HG03175 (cell line): ENCODE measurements at regions not wholly inside any gene's neighbourhood (a gene's known extent, or its start where the extent isn't known, plus 50 kb on each side); places are given as distances from the start of the nearest gene placed in this dataset.

Experiments used
- ATAC-seq: cut with Tn5 transposase; IDR thresholded peaks from one replicate; pipeline ENCODE4 v1.9.1; 2021; ENCODE audit warnings: mild to moderate bottlenecking, moderate library complexity; ENCODE audit not compliant: unreplicated experiment

GRCh38 chr14:58697930-58698642 lies 60.3 kb downstream of the DACT1 start:
- ATAC-seq: no peak

- ATAC-seq: no peak
These were observed 62.0 kb downstream of the DACT1 start for GRCh38 chr14:58699681-58700205.

- no peak for ATAC-seq
These were observed 63.4 kb downstream of the DACT1 start for GRCh38 chr14:58701156-58701555.

GRCh38 chr14:58701604-58702003 lies 63.8 kb downstream of the DACT1 start:
- no peak for ATAC-seq

DNA sequence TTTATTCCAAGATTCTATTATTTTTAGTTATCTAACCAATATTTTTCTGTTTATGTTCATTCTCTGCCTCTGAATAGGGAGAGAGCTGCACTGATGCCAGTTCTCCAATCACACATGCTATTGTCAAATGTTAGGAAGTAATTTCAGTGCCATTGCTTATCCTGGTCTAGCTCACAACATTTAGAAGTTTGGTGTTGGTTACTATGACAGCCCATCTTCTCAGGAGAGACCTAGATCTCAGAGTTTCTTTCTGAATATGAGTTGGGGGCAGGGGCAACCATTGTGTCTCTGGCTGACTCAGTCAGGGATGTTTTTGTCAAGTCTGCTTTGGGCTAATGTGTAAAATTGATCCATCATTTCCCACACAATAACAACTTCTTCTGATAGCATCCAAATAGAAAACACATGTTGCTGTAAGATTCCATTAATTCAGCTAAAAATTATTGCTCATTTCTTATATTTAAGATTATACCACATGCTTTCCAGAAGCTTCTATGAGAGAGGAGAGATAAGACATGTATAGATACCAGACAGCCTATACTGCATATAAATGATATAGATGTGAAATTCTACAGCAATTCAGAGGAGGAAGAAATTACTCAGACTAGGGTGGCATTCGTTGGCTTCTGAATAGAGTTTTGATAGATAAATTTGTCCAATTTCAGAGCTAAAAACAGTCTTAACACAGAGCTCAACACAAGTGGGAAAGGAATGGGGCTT lies 64.8 kb downstream of the DACT1 start:
- ATAC-seq: no peak

DNA sequence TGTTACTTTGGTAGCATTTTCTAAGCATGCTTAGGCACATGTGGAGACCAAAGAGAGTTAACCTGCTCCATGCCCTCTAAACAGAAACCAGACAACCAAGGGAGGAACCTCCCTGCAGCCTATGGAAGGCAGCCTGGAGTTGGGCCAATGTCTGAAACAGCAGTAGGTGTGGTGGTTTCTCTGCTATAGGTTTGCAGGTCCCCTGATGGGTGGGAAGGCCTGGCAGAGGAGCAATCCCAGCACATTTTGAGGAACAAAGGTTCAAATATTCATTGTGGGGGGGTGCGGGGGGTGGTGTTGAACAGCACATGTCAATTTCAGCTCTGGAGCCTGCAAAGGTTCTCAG lies 65.4 kb downstream of the DACT1 start:
- ATAC-seq: no peak

DNA sequence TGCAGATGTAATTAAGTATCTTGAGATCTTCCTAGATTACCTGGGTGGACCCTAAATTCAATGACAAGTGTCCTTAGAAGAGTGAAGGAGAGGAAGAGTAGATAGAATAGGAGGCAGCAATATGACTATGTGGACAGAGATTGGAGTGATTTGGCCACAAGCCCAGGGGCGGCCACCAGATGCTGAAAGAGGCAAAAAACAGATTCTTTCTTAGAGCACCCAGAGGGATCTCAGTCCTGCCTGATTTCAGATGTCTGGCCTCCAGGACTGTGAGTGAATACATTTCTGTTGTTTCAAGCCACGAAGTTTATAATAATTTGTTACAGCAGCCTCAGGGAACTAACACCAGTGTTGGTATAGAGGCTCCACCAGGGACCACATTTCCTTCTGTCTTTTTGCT lies 67.3 kb downstream of the DACT1 start:
- ATAC-seq: no peak

DNA sequence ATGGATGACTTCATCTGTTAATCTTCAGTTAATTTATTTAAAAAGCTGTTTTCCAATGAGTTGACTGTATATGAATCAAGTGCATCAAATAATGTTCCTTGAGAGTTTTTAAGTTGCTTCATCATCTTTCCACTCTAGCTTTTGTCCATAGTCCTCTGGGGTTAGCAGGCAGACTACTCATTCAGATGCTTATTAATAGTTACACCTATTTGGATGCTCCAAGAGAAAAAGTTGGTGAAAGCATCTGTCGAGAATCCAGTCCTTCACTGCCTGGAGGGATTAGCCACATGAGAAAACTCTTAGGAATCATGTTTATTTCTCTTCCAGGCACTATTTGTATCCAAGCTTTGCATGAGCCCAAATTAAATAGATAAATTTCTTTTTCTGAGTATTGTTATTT lies 70.2 kb downstream of the DACT1 start:
- ATAC-seq: no peak

GRCh38 chr14:58709949-58710348 lies 72.2 kb downstream of the DACT1 start:
- no peak for ATAC-seq

DNA sequence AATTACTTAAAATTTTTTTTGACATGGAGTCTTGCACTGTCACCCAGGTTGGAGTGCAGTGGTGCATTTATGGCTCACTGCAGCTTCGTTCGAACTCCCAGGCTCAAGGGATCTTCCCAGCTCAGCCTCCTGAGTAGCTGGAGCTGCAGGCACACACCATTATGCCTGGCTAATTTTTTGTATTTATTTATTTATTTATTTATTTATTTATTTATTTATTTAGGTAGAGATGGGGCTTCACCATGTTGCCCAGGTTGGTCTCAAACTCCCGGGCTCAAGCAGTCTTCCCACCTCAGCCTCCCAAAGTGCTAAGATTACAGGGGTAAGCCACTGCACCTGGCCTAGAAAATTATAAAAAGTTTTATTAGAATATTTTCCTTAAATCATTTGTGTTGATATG lies 73.6 kb downstream of the DACT1 start:
- ATAC-seq: no peak

DNA sequence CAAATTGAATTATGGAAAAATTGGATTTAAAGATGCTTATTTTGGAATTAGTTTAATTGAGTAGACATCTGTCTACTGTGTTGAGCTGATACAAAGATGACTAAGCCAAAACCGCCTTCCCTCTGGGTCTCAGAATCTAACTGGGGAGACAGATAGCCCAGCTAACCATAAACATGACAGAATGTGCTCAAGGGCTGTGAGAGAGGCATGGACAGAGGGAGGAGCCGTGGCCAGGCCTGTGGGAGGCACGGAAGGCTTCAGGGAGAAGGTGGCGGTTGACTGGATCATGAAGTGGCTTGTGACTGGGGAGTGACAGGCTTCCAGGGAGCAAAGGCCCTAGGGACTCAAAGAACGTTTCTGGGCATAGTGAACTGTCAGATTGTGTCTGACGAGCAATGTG lies 74.6 kb downstream of the DACT1 start:
- ATAC-seq: no peak

DNA sequence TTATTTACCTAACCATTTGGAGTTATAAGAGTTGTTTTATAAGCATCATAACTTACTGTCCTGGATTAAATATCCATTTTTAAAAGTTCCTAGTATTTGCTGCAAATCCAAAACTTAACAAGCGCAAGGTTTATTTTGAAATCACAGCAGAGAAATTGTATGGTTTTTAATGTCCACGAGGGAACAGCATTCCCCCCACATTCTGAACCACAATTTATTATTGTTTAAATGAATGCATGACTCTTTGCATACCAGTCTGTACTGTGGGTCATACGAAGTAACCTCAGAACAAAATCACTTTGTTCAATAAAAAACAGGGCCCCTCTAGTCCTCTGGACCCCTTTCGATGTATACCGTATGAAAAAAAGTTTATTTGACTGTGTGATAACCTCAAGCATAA lies 75.9 kb downstream of the DACT1 start:
- ATAC-seq: no peak

DNA sequence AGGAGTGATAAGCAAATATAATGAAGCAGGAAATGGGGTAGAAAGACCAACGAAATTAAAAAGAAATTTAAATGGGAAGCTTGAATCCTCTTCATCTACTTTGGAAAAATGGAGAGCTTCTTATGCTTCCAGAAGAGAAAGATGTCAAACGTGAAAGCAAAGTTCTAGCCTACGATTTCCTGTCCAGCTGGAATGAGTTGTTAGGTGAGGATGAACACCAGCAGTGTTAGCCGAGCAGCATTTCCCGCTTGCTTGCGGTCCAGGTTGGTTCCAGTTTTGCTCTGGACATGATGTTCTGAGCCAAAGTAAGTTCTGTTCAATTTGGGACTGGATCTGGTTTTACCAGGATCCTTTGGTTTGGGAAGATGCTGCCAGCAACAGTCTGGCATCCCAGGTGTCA lies 78.9 kb downstream of the DACT1 start:
- no peak for ATAC-seq

DNA sequence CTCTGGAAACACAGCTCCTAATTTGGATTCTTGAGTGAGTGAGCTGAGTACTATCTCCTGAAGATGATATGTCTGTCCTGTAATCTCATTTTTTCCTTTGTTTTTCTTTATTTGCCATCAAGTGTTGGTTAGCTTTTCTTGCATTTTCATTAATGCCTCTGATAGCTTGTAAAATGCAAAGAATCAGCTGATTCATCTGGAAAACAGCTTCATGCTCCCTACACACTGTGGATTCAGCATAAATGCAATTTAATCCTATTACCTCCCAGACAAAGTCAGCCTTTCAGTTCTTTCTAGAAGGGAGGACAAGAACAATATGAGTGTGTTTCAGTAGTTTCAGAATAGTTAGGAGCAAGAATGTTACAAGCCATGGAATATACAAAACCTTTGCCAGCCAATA lies 79.4 kb downstream of the DACT1 start:
- no peak for ATAC-seq

- ATAC-seq: no peak
These were observed 80.1 kb downstream of the DACT1 start for GRCh38 chr14:58717813-58718212.

DNA sequence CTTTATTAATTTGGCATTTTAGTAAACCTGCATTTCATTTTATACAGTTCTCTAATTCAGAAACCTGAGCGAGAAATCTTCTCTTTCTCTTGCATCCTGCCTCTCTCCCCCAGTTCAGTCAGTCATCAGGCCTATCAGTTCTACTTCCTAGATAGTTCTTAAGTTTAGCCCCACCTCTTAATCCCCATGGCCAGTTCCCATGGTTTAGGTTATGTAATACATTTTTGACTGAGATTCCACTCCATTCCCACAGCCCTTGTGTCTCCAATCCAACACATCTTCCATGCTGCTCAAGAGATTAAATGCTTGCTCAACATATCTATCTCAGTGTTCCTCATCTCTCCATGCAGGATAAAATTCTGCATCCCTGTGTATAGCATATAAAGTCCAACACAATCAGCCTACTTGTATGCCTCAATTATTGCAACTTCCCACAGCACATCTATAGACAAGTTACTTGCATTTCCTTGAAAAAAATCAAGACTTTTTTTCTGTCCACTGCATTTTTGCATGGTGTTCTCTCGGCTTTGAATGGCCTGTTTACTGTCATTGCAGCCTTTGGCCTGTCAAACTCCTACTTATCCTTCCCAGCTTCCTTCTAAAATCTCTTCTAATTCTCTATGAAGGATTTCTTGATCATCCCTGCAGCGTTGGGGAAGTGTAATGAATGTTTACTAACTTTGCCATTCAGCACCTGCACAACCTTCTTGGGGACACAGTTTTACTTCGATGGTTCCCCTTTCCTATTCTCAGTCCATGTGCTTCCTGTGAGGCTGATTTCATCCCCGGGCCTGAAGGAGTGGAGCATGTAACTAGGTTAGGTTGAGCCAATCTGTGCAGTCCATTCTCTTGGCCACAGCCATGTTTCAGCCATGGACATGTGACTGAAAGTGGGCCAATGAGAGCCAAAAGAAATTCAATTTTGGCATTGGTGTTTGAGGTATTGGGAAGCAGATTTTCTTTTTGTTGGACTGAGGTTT lies 80.8 kb downstream of the DACT1 start:
- no peak for ATAC-seq

GRCh38 chr14:58721723-58722122 lies 84.0 kb downstream of the DACT1 start:
- ATAC-seq: no peak

- ATAC-seq: no peak
These were observed 84.7 kb downstream of the DACT1 start for GRCh38 chr14:58722441-58722840.

- no peak for ATAC-seq
These were observed 86.4 kb downstream of the DACT1 start for GRCh38 chr14:58724206-58724605.

- no peak for ATAC-seq
These were observed 86.9 kb downstream of the DACT1 start for GRCh38 chr14:58724702-58725101.

GRCh38 chr14:58725226-58725625 lies 87.5 kb downstream of the DACT1 start:
- no peak for ATAC-seq
